NCI-H187 treated with DMSO at 0.1 percent for 48 hours (cell line): ENCODE measurements at regions not wholly inside any gene's neighbourhood (a gene's known extent, or its start where the extent isn't known, plus 50 kb on each side); places are given as distances from the start of the nearest gene placed in this dataset.
A peak's percentile ranks its signal among the peaks of the same experiment; 100 is the strongest.

Experiments used
- DNase-seq: peaks from one replicate; lab custom pipeline; 2025; lab: John Stamatoyannopoulos, UW

- DNase-seq, result no peak
These were observed 129.2 kb upstream of the ARID1B start for GRCh38 chr6:156647991-156648390.

GRCh38 chr6:156647140-156647784 lies 129.9 kb upstream of the ARID1B start:
- DNase-seq, result no peak

- DNase-seq, result no peak
These were observed 130.7 kb upstream of the ARID1B start for GRCh38 chr6:156646496-156646895.

- no peak for DNase-seq
These were observed 132.1 kb upstream of the ARID1B start for GRCh38 chr6:156645097-156645496.

GRCh38 chr6:156639009-156639721 lies 138.0 kb upstream of the ARID1B start:
- no peak for DNase-seq

GRCh38 chr6:156638581-156638980 lies 138.6 kb upstream of the ARID1B start:
- no peak for DNase-seq

- DNase-seq, result no peak
These were observed 142.2 kb upstream of the ARID1B start for GRCh38 chr6:156634951-156635371.

GRCh38 chr6:156634048-156634447 lies 143.1 kb upstream of the ARID1B start:
- DNase-seq, result no peak

GRCh38 chr6:156633291-156633690 lies 143.9 kb upstream of the ARID1B start:
- no peak for DNase-seq

GRCh38 chr6:156630613-156631302 lies 146.4 kb upstream of the ARID1B start:
- DNase-seq, result no peak

GRCh38 chr6:156628805-156629204 lies 148.4 kb upstream of the ARID1B start:
- no peak for DNase-seq

GRCh38 chr6:156627524-156627923 lies 149.7 kb upstream of the ARID1B start:
- no peak for DNase-seq

- DNase-seq, result no peak
These were observed 155.0 kb upstream of the ARID1B start for GRCh38 chr6:156622185-156622584.

GRCh38 chr6:156620331-156620730 lies 156.8 kb upstream of the ARID1B start:
- no peak for DNase-seq

- DNase-seq, result peak; percentile 82
These were observed 158.5 kb upstream of the ARID1B start for GRCh38 chr6:156618600-156619205.

- DNase-seq, result no peak
These were observed 159.2 kb upstream of the ARID1B start for GRCh38 chr6:156617941-156618340.

GRCh38 chr6:156617376-156617775 lies 159.8 kb upstream of the ARID1B start:
- no peak for DNase-seq

- DNase-seq, result no peak
These were observed 160.7 kb upstream of the ARID1B start for GRCh38 chr6:156616495-156616894.

GRCh38 chr6:156613996-156614395 lies 163.2 kb upstream of the ARID1B start:
- DNase-seq, result no peak

GRCh38 chr6:156612361-156612760 lies 164.8 kb upstream of the ARID1B start:
- no peak for DNase-seq

GRCh38 chr6:156602066-156602385 lies 175.2 kb upstream of the ARID1B start:
- no peak for DNase-seq

GRCh38 chr6:156601152-156602065 lies 175.8 kb upstream of the ARID1B start:
- no peak for DNase-seq
